SK-N-SH (cell line): ENCODE measurements at regions not wholly inside any gene's neighbourhood (a gene's known extent, or its start where the extent isn't known, plus 50 kb on each side); places are given as distances from the start of the nearest gene placed in this dataset.

Experiments used
- POLR2AphosphoS5 ChIP-seq: IDR thresholded peaks from 2 replicates; pipeline ENCODE4 v1.6.1; 2012; ENCODE audit warnings: low read depth, low read length
- TF ChIP-seq, protein P1 (sequence below): fragments of 200-600 bp; sonication (generic); IDR thresholded peaks from 2 replicates; pipeline ENCODE4 v1.6.1; 2017; ENCODE audit warnings: antibody characterized with exemption, mild to moderate bottlenecking, moderate library complexity

DNA sequence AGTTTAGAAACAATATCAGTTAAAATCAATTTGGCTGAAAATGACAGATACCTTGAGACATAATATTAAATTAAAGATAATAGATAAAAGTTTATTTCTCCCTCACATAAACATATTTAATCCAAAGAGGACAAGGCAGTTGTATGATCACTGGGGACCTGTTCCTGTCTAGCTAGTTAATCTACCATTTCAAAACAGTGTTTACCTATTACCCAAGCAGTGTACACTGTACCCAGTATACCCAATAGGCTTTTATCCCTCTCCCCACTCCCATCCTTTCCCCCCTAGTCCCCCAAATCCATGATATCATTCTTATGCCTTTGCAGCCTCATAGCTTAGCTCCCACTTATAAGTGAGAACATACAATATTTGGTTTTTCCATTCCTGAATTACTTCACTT is 229.7 kb upstream of the LARGE1 start:
- no peak for TF ChIP-seq POLR2AphosphoS5
- TF ChIP-seq, protein P1, sequence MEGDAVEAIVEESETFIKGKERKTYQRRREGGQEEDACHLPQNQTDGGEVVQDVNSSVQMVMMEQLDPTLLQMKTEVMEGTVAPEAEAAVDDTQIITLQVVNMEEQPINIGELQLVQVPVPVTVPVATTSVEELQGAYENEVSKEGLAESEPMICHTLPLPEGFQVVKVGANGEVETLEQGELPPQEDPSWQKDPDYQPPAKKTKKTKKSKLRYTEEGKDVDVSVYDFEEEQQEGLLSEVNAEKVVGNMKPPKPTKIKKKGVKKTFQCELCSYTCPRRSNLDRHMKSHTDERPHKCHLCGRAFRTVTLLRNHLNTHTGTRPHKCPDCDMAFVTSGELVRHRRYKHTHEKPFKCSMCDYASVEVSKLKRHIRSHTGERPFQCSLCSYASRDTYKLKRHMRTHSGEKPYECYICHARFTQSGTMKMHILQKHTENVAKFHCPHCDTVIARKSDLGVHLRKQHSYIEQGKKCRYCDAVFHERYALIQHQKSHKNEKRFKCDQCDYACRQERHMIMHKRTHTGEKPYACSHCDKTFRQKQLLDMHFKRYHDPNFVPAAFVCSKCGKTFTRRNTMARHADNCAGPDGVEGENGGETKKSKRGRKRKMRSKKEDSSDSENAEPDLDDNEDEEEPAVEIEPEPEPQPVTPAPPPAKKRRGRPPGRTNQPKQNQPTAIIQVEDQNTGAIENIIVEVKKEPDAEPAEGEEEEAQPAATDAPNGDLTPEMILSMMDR: no peak
